PC-9 (cell line): ENCODE measurements at regions not wholly inside any gene's neighbourhood (a gene's known extent, or its start where the extent isn't known, plus 50 kb on each side); places are given as distances from the start of the nearest gene placed in this dataset.

Experiments
- CTCF ChIP-seq: fragments of 200-600 bp; sonication (generic); conservative IDR thresholded peaks from 2 replicates; pipeline ENCODE4 v1.6.1; 2017; ENCODE audit warnings: mixed run types, antibody characterized with exemption, mild to moderate bottlenecking, moderate library complexity
- EZH2 ChIP-seq: fragments of 200-600 bp; sonication (generic); IDR thresholded peaks from 2 replicates; pipeline ENCODE4 v1.8.0; 2017; ENCODE audit warnings: antibody characterized with exemption, low read depth

GRCh38 chr18:51907687-51908597 is 432.1 kb upstream of the DCC start:
- no peak for TF ChIP-seq CTCF
- TF ChIP-seq EZH2, result no peak
